Sigmoid colon (tissue), 4 donors: ENCODE measurements at regions not wholly inside any gene's neighbourhood (a gene's known extent, or its start where the extent isn't known, plus 50 kb on each side); places are given as distances from the start of the nearest gene placed in this dataset.

Source experiments
- EP300 ChIP-seq, 4 donors: sonication (generic); formaldehyde crosslinking; IDR thresholded peaks; one replicate each; pipeline ENCODE4 v1.6.1; 2017; ENCODE audit warnings: antibody characterized with exemption in 4 of 4
- POLR2A ChIP-seq, 2 donors: fragments of 450-650 bp; IDR thresholded peaks; one replicate each; pipeline ENCODE4 v1.6.1; 2016; ENCODE audit warnings: antibody characterized with exemption in 2 of 2, mild to moderate bottlenecking in 2 of 2, moderate library complexity in 2 of 2
- POLR2AphosphoS5 ChIP-seq, 4 donors: sonication (generic); formaldehyde crosslinking; IDR thresholded peaks; one replicate each; pipeline ENCODE4 v1.6.1; 2017; ENCODE audit warnings: antibody characterized with exemption in 4 of 4
- TF ChIP-seq, protein P1 (sequence below), 4 experiments: fragments of 450-650 bp in 3 of 4; fragments of 200-600 bp in 1 of 4; IDR thresholded peaks; one replicate each; pipeline ENCODE4 v1.5.1; 2016 to 2019; ENCODE audit warnings: antibody characterized with exemption in 4 of 4, mild to moderate bottlenecking in 3 of 4, moderate library complexity in 2 of 4

GRCh38 chr1:29830916-29831315 is 594.6 kb downstream of the PTPRU start:
- TF ChIP-seq, protein P1, sequence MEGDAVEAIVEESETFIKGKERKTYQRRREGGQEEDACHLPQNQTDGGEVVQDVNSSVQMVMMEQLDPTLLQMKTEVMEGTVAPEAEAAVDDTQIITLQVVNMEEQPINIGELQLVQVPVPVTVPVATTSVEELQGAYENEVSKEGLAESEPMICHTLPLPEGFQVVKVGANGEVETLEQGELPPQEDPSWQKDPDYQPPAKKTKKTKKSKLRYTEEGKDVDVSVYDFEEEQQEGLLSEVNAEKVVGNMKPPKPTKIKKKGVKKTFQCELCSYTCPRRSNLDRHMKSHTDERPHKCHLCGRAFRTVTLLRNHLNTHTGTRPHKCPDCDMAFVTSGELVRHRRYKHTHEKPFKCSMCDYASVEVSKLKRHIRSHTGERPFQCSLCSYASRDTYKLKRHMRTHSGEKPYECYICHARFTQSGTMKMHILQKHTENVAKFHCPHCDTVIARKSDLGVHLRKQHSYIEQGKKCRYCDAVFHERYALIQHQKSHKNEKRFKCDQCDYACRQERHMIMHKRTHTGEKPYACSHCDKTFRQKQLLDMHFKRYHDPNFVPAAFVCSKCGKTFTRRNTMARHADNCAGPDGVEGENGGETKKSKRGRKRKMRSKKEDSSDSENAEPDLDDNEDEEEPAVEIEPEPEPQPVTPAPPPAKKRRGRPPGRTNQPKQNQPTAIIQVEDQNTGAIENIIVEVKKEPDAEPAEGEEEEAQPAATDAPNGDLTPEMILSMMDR (IDR thresholded peaks at IDR 0.05) = no peak
- TF ChIP-seq POLR2A (IDR thresholded peaks at IDR 0.05) = no peak
- no peak for TF ChIP-seq EP300 (IDR thresholded peaks at IDR 0.05)
- TF ChIP-seq POLR2AphosphoS5 (IDR thresholded peaks at IDR 0.05) = no peak
